GM23338 (cell line): ENCODE measurements at regions not wholly inside any gene's neighbourhood (a gene's known extent, or its start where the extent isn't known, plus 50 kb on each side); places are given as distances from the start of the nearest gene placed in this dataset.

Experiments
- ATAC-seq: fragments of 200-7000 bp; cut with Tn5 transposase; 3 replicates; pipeline ENCODE4 v1.9.1; 2020
- DNase-seq: peaks from one replicate; pipeline ENCODE4 v3.0.0-alpha.2; 2015; ENCODE audit warnings: low spot score
- H2AFZ ChIP-seq: fragments of 200-600 bp; sonication (generic); 2 replicates; pipeline ENCODE4 v1.8.0; 2016; ENCODE audit warnings: antibody characterized with exemption, mild to moderate bottlenecking, moderate library complexity
- H3F3A ChIP-seq: fragments of 200-600 bp; sonication (generic); replicated peaks from 2 replicates; pipeline ENCODE4 v1.8.0; 2017; ENCODE audit warnings: antibody characterized with exemption, mixed run types, low read depth
- H3K27ac ChIP-seq: fragments of 200-600 bp; sonication (generic); 2 replicates; pipeline ENCODE4 v1.6.1; 2016; ENCODE audit warnings: low read depth
- H3K27me3 ChIP-seq: fragments of 200-600 bp; sonication (generic); 2 replicates; pipeline ENCODE4 v1.8.0; 2016; ENCODE audit warnings: mild to moderate bottlenecking, mixed run types, moderate library complexity; ENCODE audit not compliant: insufficient read depth
- H3K36me3 ChIP-seq: fragments of 200-600 bp; sonication (generic); 2 replicates; pipeline ENCODE4 v1.8.0; 2016; ENCODE audit warnings: mild to moderate bottlenecking; ENCODE audit not compliant: insufficient read depth
- H3K4me1 ChIP-seq: fragments of 200-600 bp; sonication (generic); 2 replicates; pipeline ENCODE4 v1.8.0; 2016; ENCODE audit warnings: mild to moderate bottlenecking, moderate library complexity; ENCODE audit not compliant: insufficient read depth
- H3K4me2 ChIP-seq: fragments of 200-600 bp; sonication (generic); 2 replicates; pipeline ENCODE4 v1.7.1; 2017; ENCODE audit warnings: mixed run types
- H3K4me3 ChIP-seq: fragments of 200-600 bp; sonication (generic); 2 replicates; pipeline ENCODE4 v1.6.1; 2016; ENCODE audit warnings: mixed run types
- H3K79me2 ChIP-seq: fragments of 200-600 bp; sonication (generic); replicated peaks from 2 replicates; pipeline ENCODE4 v1.8.0; 2017; ENCODE audit warnings: mild to moderate bottlenecking; ENCODE audit not compliant: insufficient read depth
- H3K9me2 ChIP-seq: fragments of 200-600 bp; sonication (generic); 2 replicates; pipeline ENCODE4 v1.8.0; 2017; ENCODE audit not compliant: insufficient read depth
- H4K20me1 ChIP-seq: fragments of 200-600 bp; sonication (generic); replicated peaks from 2 replicates; pipeline ENCODE4 v1.8.0; 2017; ENCODE audit warnings: mild to moderate bottlenecking; ENCODE audit not compliant: insufficient read depth
- H3K27ac Mint-ChIP-seq: 2 replicates; pipeline ENCODE4 v1.8.0; 2020; ENCODE audit warnings: inconsistent platforms, mild to moderate bottlenecking, moderate library complexity, mixed read lengths
- H3K27me3 Mint-ChIP-seq: 3 replicates; pipeline ENCODE4 v1.8.0; 2022; ENCODE audit warnings: low read depth, mild to moderate bottlenecking, moderate library complexity, mixed read lengths, inconsistent platforms; ENCODE audit not compliant: insufficient read depth, poor library complexity
- H3K36me3 Mint-ChIP-seq: 3 replicates; pipeline ENCODE4 v1.8.0; 2021; ENCODE audit warnings: low read depth, mild to moderate bottlenecking, inconsistent platforms, moderate library complexity, mixed read lengths
- H3K4me1 Mint-ChIP-seq: 3 replicates; pipeline ENCODE4 v1.8.0; 2020; ENCODE audit warnings: mild to moderate bottlenecking, inconsistent platforms, mixed read lengths
- H3K4me3 Mint-ChIP-seq: 3 replicates; pipeline ENCODE4 v1.8.0; 2021; ENCODE audit warnings: moderate library complexity, mild to moderate bottlenecking, inconsistent platforms, mixed read lengths
- H3K9me3 Mint-ChIP-seq: 3 replicates; pipeline ENCODE4 v1.8.0; 2020; ENCODE audit warnings: moderate library complexity, mild to moderate bottlenecking, inconsistent platforms, mixed read lengths
- CREB1 ChIP-seq: fragments of 250-450 bp; sonication (Bioruptor Pico); IDR thresholded peaks from 2 replicates; pipeline ENCODE4 v1.5.0; 2020; ENCODE audit warnings: low read depth, mild to moderate bottlenecking, moderate library complexity
- CTCF ChIP-seq, 2 experiments: fragments of 200-600 bp in 1 of 2; sonication (generic) in 1 of 2; conservative IDR thresholded peaks; 2 replicates each; pipeline versions ENCODE4 v1.5.1 to v1.6.1; 2016 to 2017; ENCODE audit warnings: antibody characterized with exemption in 2 of 2, low read depth in 2 of 2, mild to moderate bottlenecking in 2 of 2, moderate library complexity in 1 of 2
- ETS1 ChIP-seq: IDR thresholded peaks from 2 replicates; pipeline ENCODE4 v1.6.1; 2016; ENCODE audit warnings: antibody characterized with exemption
- EZH2phosphoT487 ChIP-seq: fragments of 200-600 bp; sonication (generic); IDR thresholded peaks from one replicate; pipeline ENCODE4 v1.8.1; 2018; ENCODE audit warnings: antibody characterized with exemption; ENCODE audit not compliant: unreplicated experiment
- NANOG ChIP-seq: IDR thresholded peaks from 2 replicates; pipeline ENCODE4 v1.6.1; 2016; ENCODE audit warnings: antibody characterized with exemption, borderline replicate concordance
- REST ChIP-seq: IDR thresholded peaks from one replicate; pipeline ENCODE4 v1.6.1; 2018; ENCODE audit warnings: antibody characterized with exemption; ENCODE audit not compliant: unreplicated experiment
- ZNF331 ChIP-seq: fragments of 250-450 bp; sonication (Bioruptor Pico); IDR thresholded peaks from 2 replicates; pipeline ENCODE4 v1.5.0; 2020; ENCODE audit warnings: low read depth, mild to moderate bottlenecking, moderate library complexity
- ZNF462 ChIP-seq: fragments of 250-450 bp; sonication (Bioruptor Pico); IDR thresholded peaks from 2 replicates; pipeline ENCODE4 v1.5.0; 2020; ENCODE audit warnings: mild to moderate bottlenecking, moderate library complexity

GRCh38 chr4:38413524-38414341 is 250.3 kb upstream of the KLF3 start:
- Mint-ChIP-seq H3K4me3 (no peak overlapping the region), H3K9me3 (peaks cover 5% of the 10 kb centered on the region; the same call in 1 of the 3 replicates), H3K27ac (no peak overlapping the region), H3K4me1 (peaks cover 23% of the 10 kb centered on the region), H3K36me3 (no peaks in the 10 kb centered on the region), H3K27me3 (no peaks in the 10 kb centered on the region)
- no peaks in the 10 kb centered on the region for H3F3A ChIP-seq
- H3K27ac ChIP-seq, result no peak overlapping the region
- no peaks in the 10 kb centered on the region for H4K20me1 ChIP-seq
- H3K79me2 ChIP-seq, result no peaks in the 10 kb centered on the region
- no peaks in the 10 kb centered on the region for H3K9me2 ChIP-seq
- H3K36me3 ChIP-seq, result no peaks in the 10 kb centered on the region
- DNase-seq (no peak), ATAC-seq (no peak)
- no peak overlapping the region for H3K4me2 ChIP-seq
- no peaks in the 10 kb centered on the region for H3K27me3 ChIP-seq
- TF ChIP-seq ETS1, result no peak
- TF ChIP-seq ZNF331 (CRISPR knock-in tag), result no peak
- no peak for TF ChIP-seq EZH2phosphoT487
- no peak for TF ChIP-seq NANOG
- no peak for TF ChIP-seq ZNF462
- no peak for TF ChIP-seq CREB1
- no peak for TF ChIP-seq CTCF (conservative IDR thresholded peaks at IDR 0.05; ENCODE audit: low read depth in 2 of 2)
- no peak for TF ChIP-seq REST
- peaks cover 6% of the 10 kb centered on the region for H3K4me1 ChIP-seq
- H3K4me3 ChIP-seq, result no peak overlapping the region
- H2AFZ ChIP-seq, result no peak overlapping the region
